Vagina (tissue), 2 donors: ENCODE measurements at regions not wholly inside any gene's neighbourhood (a gene's known extent, or its start where the extent isn't known, plus 50 kb on each side); places are given as distances from the start of the nearest gene placed in this dataset.
"Not testable (repeated sequence)": the region's sequence is repeated elsewhere in the genome, so short reads cannot be mapped to it uniquely, and the experiment has no call there.

ENCODE experiments used
- DNase-seq, 2 donors: peaks; one replicate each; pipeline ENCODE4 v3.0.0-alpha.2; 2017; ENCODE audit errors: extremely low spot score in 2 of 2
- H3K27ac ChIP-seq: fragments of 200-600 bp; sonication (generic); one replicate; pipeline ENCODE4 v1.5.1; 2019
- H3K27me3 ChIP-seq: fragments of 200-600 bp; sonication (generic); one replicate; pipeline ENCODE4 v1.5.1; 2019
- H3K36me3 ChIP-seq, 2 donors: fragments of 200-600 bp; sonication (generic); one replicate each; pipeline ENCODE4 v1.5.1; 2017 to 2019
- H3K4me1 ChIP-seq: fragments of 200-600 bp; sonication (generic); one replicate; pipeline ENCODE4 v1.5.1; 2019
- H3K4me3 ChIP-seq, 2 donors: fragments of 200-600 bp; sonication (generic); 1 replicate in 1 of 2; 2 replicates in 1 of 2; pipeline ENCODE4 v1.5.1; 2016 to 2019
- H3K9me3 ChIP-seq: fragments of 200-600 bp; sonication (generic); one replicate; pipeline ENCODE4 v1.5.1; 2019
- CTCF ChIP-seq, 3 experiments: fragments of 450-650 bp in 2 of 3; fragments of 200-600 bp in 1 of 3; sonication (generic) in 1 of 3; IDR thresholded peaks; one replicate each; pipeline ENCODE4 v1.5.1; 2017 to 2019; ENCODE audit warnings: antibody characterized with exemption in 3 of 3, mild to moderate bottlenecking in 2 of 3, moderate library complexity in 2 of 3
- POLR2A ChIP-seq, 2 donors: fragments of 450-650 bp; IDR thresholded peaks; one replicate each; pipeline ENCODE4 v1.6.1; 2017; ENCODE audit warnings: antibody characterized with exemption in 2 of 2, mild to moderate bottlenecking in 2 of 2, moderate library complexity in 2 of 2
- POLR2AphosphoS5 ChIP-seq, 2 donors: sonication (generic); formaldehyde crosslinking; IDR thresholded peaks; one replicate each; pipeline ENCODE4 v1.9.0; 2017; ENCODE audit warnings: antibody characterized with exemption in 2 of 2, mild to moderate bottlenecking in 2 of 2, low read depth in 1 of 2; ENCODE audit not compliant: insufficient read depth in 1 of 2
- intact Hi-C: fragments of 100-400 bp; cut with DNase I; formaldehyde crosslinking; loops from one replicate; pipeline ENCODE4 v1.15.1; 2023

GRCh38 chr3:34109846-34110245 is 311.4 kb downstream of the PDCD6IP start:
- TF ChIP-seq POLR2AphosphoS5 (IDR thresholded peaks at IDR 0.05; ENCODE audit: insufficient read depth in 1 of 2, low read depth in 1 of 2) (no peak), CTCF (IDR thresholded peaks at IDR 0.05) (no peak)

GRCh38 chr3:34111361-34111760 is 312.9 kb downstream of the PDCD6IP start:
- H3K27ac ChIP-seq, result no peak overlapping the region
- no peaks in the 10 kb centered on the region for H3K9me3 ChIP-seq
- H3K4me1 ChIP-seq, result no peaks in the 10 kb centered on the region
- TF ChIP-seq POLR2A (IDR thresholded peaks at IDR 0.05) (no peak), POLR2AphosphoS5 (IDR thresholded peaks at IDR 0.05; ENCODE audit: insufficient read depth in 1 of 2, low read depth in 1 of 2) (no peak), CTCF (IDR thresholded peaks at IDR 0.05) (no peak)
- intact Hi-C loops, result no loop called here
- DNase-seq, result no peak
- no peak overlapping the region for H3K4me3 ChIP-seq
- H3K36me3 ChIP-seq, result no peaks in the 10 kb centered on the region
- H3K27me3 ChIP-seq, result no peaks in the 10 kb centered on the region

More at GRCh38 chr3:34109846-34110245, 311.4 kb downstream of the PDCD6IP start:
- intact Hi-C loops, result no loop called here
- no peaks in the 10 kb centered on the region for H3K36me3 ChIP-seq
- no peak overlapping the region for H3K4me3 ChIP-seq
- no peak overlapping the region for H3K27ac ChIP-seq
- H3K4me1 ChIP-seq, result no peaks in the 10 kb centered on the region
- DNase-seq, result no peak
- no peaks in the 10 kb centered on the region for H3K27me3 ChIP-seq
- H3K9me3 ChIP-seq, result no peaks in the 10 kb centered on the region

- intact Hi-C loops, DNase-seq, H3K9me3 ChIP-seq, H3K36me3 ChIP-seq, H3K27ac ChIP-seq, H3K4me3 ChIP-seq, H3K4me1 ChIP-seq, H3K27me3 ChIP-seq: not testable (repeated sequence)
Observed at GRCh38 chr3:34112261-34112660, 313.8 kb downstream of the PDCD6IP start.

- TF ChIP-seq POLR2AphosphoS5 (IDR thresholded peaks at IDR 0.05; ENCODE audit: insufficient read depth in 1 of 2, low read depth in 1 of 2), result no peak
- no peak for TF ChIP-seq CTCF (IDR thresholded peaks at IDR 0.05)
- no peak for TF ChIP-seq POLR2A (IDR thresholded peaks at IDR 0.05)
- no peak for DNase-seq
- Histone ChIP-seq H3K9me3 (no peaks in the 10 kb centered on the region), H3K27ac (no peak overlapping the region), H3K4me3 (no peak overlapping the region), H3K27me3 (no peaks in the 10 kb centered on the region), H3K4me1 (no peaks in the 10 kb centered on the region), H3K36me3 (no peaks in the 10 kb centered on the region)
- intact Hi-C loops, result no loop called here
Observed at GRCh38 chr3:34131091-34131490, 332.7 kb downstream of the PDCD6IP start.

- no peak for TF ChIP-seq POLR2AphosphoS5 (IDR thresholded peaks at IDR 0.05; ENCODE audit: insufficient read depth in 1 of 2, low read depth in 1 of 2)
- no peak for TF ChIP-seq CTCF (IDR thresholded peaks at IDR 0.05)
- TF ChIP-seq POLR2A (IDR thresholded peaks at IDR 0.05), result no peak
- intact Hi-C loops, result no loop called here
- H3K27ac ChIP-seq, result no peak overlapping the region
Observed at GRCh38 chr3:34132069-34132692, 333.8 kb downstream of the PDCD6IP start.

More at GRCh38 chr3:34132069-34132692, 333.8 kb downstream of the PDCD6IP start:
- DNase-seq, result no peak
- Histone ChIP-seq H3K4me1 (no peaks in the 10 kb centered on the region), H3K9me3 (no peaks in the 10 kb centered on the region), H3K27me3 (no peaks in the 10 kb centered on the region), H3K4me3 (no peak overlapping the region), H3K36me3 (no peaks in the 10 kb centered on the region)
